ENCODE measurements at regions not wholly inside any gene's neighbourhood (a gene's known extent, or its start where the extent isn't known, plus 50 kb on each side); places are given as distances from the start of the nearest gene placed in this dataset.
"Not testable (repeated sequence)": the region's sequence is repeated elsewhere in the genome, so short reads cannot be mapped to it uniquely, and the experiment has no call there.

DNA sequence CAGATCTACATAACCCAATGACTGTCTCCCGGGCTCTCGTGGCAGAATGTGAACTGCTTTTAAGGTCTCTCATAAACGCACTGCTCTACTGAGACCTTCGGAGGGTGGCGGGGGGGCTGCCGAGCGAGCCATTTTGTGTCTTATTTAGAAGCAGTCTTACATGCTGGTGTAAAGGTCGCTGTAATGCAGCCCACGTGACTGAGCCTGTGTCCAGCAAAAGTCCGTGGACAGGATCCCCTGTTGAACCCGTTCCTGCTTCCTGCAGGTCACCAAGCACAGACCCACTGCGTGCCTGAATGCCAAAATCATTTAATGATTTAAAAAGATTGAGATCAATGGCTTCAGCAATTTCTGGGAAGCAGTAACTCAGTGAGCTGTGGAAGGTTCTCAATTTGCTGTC lies 415.9 kb downstream of the BCOR start:
- Histone ChIP-seq H3K27me3 (replicated peaks; ENCODE audit: control insufficient read depth, insufficient read depth, low read length, poor library complexity, severe bottlenecking) (no peaks in the 10 kb centered on the region), H3K27ac (ENCODE audit: insufficient read depth, low read length, poor library complexity, severe bottlenecking) (no peak overlapping the region), H3K9me3 (ENCODE audit: control insufficient read depth, low read length) (no peaks in the 10 kb centered on the region), H3K4me1 (ENCODE audit: control insufficient read depth, insufficient read depth, low read length, poor library complexity, severe bottlenecking) (no peaks in the 10 kb centered on the region), H3K36me3 (ENCODE audit: control insufficient read depth, insufficient read depth, low read length) (no peaks in the 10 kb centered on the region), H3K4me3 (ENCODE audit: insufficient read depth, low read depth, low read length, poor library complexity, severe bottlenecking) (no peak overlapping the region)
- no peak for DNase-seq

DNA sequence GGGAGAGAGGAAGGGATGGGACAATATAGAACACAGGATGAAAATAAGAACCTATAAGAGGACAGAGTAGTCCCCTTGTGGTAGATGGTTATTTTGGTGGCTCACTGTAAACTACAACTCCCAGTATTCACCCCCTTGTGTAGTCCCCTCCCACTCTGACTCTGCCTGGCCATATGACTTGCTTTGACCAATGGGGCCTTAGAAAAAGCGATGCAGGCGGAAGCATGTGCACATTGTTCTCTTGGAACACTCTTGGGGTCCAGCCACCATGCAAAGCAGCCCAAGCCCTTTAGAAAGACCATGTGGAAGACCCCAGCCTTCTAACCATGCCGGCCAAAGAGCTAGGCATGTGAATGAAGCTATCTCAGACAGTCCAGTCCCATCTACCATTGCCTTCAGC lies 415.0 kb downstream of the BCOR start:
- Histone ChIP-seq H3K4me1 (ENCODE audit: control insufficient read depth, insufficient read depth, low read length, poor library complexity, severe bottlenecking) (no peaks in the 10 kb centered on the region), H3K9me3 (ENCODE audit: control insufficient read depth, low read length) (no peaks in the 10 kb centered on the region), H3K27me3 (replicated peaks; ENCODE audit: control insufficient read depth, insufficient read depth, low read length, poor library complexity, severe bottlenecking) (no peaks in the 10 kb centered on the region), H3K27ac (ENCODE audit: insufficient read depth, low read length, poor library complexity, severe bottlenecking) (no peak overlapping the region), H3K36me3 (ENCODE audit: control insufficient read depth, insufficient read depth, low read length) (no peaks in the 10 kb centered on the region), H3K4me3 (ENCODE audit: insufficient read depth, low read depth, low read length, poor library complexity, severe bottlenecking) (no peak overlapping the region)
- no peak for DNase-seq

DNA sequence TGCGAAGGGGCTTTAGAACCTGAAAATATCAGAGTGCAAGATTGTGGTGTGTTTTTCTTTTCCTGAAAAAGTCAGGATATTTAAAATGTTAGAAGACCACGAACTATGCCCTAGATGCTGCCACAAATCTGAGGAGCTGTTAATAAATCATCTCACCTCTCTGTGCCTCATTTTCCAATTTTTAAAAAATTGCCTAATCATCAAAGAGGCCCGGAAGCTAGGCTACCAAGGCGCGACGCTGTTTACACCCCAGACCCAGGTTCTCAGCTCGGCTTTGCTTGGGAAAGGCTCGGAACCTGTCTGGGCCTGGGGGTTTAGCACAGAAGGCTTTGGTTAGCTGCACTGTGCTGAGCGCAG lies 409.6 kb downstream of the BCOR start:
- Histone ChIP-seq H3K27me3 (replicated peaks; ENCODE audit: control insufficient read depth, insufficient read depth, low read length, poor library complexity, severe bottlenecking) (no peaks in the 10 kb centered on the region), H3K27ac (ENCODE audit: insufficient read depth, low read length, poor library complexity, severe bottlenecking) (no peak overlapping the region), H3K36me3 (ENCODE audit: control insufficient read depth, insufficient read depth, low read length) (no peaks in the 10 kb centered on the region), H3K4me1 (ENCODE audit: control insufficient read depth, insufficient read depth, low read length, poor library complexity, severe bottlenecking) (no peaks in the 10 kb centered on the region), H3K4me3 (ENCODE audit: insufficient read depth, low read depth, low read length, poor library complexity, severe bottlenecking) (no peak overlapping the region), H3K9me3 (ENCODE audit: control insufficient read depth, low read length) (no peaks in the 10 kb centered on the region)
- no peak for DNase-seq

DNA sequence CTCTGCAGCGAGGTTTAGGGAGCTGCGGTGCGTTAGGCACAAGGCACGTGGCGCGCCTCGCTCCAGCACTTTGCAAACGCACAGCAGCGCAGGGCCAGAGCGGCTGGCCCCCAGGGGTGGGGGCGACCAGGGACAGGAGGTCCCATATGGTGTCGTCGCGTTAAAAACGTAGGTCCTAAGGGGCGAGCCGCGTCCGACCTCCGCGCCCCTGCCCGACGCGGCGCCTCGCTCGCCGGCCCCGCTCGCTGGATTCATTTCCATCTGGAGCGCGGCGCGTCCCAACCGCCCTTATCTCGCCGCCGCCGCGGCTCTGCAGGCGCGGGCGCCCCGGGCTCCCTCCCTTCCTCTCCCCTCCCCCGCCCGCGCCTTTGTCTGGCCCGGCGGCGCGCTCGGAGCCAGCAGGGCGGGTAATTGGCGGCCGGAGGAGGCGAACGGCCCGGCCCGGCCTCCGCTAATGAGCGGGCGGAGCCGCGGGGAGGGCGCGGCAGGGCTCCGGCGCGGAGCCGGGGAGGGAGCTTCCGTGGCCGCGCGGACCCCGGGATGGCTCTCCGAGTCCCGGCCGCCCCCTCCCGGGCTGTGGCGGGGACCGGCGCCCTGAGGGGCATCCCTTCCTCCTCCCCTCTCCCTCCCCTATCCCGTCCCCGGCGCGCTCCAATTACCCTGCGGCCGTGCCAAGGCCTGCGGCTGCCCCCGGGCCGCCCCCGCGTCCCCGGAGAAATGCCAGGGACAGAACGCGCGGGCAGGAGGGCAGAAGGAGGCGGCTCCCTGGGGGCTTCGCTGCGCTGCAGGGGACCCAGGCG lies 409.0 kb downstream of the BCOR start:
- Histone ChIP-seq H3K4me3 (ENCODE audit: insufficient read depth, low read depth, low read length, poor library complexity, severe bottlenecking) (no peak overlapping the region), H3K27me3 (replicated peaks; ENCODE audit: control insufficient read depth, insufficient read depth, low read length, poor library complexity, severe bottlenecking) (no peaks in the 10 kb centered on the region), H3K36me3 (ENCODE audit: control insufficient read depth, insufficient read depth, low read length) (no peaks in the 10 kb centered on the region), H3K27ac (ENCODE audit: insufficient read depth, low read length, poor library complexity, severe bottlenecking) (no peak overlapping the region), H3K4me1 (ENCODE audit: control insufficient read depth, insufficient read depth, low read length, poor library complexity, severe bottlenecking) (no peaks in the 10 kb centered on the region), H3K9me3 (ENCODE audit: control insufficient read depth, low read length) (no peaks in the 10 kb centered on the region)
- no peak for DNase-seq

DNA sequence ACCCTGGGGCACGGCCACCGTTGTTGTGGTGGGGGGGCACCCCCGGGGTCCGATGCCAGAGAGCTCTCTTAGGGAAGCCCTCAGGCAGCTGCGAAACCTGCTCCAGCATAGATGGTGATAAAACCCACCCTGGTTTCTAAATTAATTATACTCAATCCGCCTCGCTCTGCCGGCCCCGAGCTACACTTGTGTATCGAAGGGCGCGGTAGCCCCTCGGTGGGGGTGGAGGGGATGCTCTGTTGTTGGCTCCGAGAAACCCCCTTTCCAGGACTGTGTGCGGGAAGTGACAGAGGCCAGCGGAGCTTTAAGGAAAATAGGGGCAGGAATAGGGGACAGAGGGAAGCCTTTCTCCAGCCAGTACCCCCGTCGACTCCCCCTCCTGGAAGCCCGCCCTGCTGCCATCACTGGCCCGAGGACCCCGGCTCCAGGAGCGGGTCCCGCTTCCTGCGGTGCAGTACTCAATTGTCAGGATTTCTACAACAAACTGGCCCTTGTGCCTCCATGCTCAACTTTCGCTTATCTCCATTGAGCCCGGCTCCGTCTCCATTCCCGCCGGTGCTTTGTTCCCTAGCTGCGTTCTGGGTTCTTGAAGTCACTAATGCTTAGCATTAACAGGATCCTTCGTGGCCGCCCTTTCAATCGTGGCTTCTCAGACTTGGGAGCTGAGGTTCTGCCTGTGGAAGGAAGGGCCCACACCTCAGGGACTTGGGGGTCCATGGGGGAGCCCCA lies 408.2 kb downstream of the BCOR start:
- no peaks in the 10 kb centered on the region for H3K36me3 ChIP-seq (ENCODE audit: control insufficient read depth, insufficient read depth, low read length)
- H3K9me3 ChIP-seq (ENCODE audit: control insufficient read depth, low read length) = no peaks in the 10 kb centered on the region
- H3K27me3 ChIP-seq (replicated peaks; ENCODE audit: control insufficient read depth, insufficient read depth, low read length, poor library complexity, severe bottlenecking) = no peaks in the 10 kb centered on the region
- no peak overlapping the region for H3K27ac ChIP-seq (ENCODE audit: insufficient read depth, low read length, poor library complexity, severe bottlenecking)
- no peak for DNase-seq
- H3K4me3 ChIP-seq (ENCODE audit: insufficient read depth, low read depth, low read length, poor library complexity, severe bottlenecking) = no peak overlapping the region
- H3K4me1 ChIP-seq (ENCODE audit: control insufficient read depth, insufficient read depth, low read length, poor library complexity, severe bottlenecking) = no peaks in the 10 kb centered on the region

DNA sequence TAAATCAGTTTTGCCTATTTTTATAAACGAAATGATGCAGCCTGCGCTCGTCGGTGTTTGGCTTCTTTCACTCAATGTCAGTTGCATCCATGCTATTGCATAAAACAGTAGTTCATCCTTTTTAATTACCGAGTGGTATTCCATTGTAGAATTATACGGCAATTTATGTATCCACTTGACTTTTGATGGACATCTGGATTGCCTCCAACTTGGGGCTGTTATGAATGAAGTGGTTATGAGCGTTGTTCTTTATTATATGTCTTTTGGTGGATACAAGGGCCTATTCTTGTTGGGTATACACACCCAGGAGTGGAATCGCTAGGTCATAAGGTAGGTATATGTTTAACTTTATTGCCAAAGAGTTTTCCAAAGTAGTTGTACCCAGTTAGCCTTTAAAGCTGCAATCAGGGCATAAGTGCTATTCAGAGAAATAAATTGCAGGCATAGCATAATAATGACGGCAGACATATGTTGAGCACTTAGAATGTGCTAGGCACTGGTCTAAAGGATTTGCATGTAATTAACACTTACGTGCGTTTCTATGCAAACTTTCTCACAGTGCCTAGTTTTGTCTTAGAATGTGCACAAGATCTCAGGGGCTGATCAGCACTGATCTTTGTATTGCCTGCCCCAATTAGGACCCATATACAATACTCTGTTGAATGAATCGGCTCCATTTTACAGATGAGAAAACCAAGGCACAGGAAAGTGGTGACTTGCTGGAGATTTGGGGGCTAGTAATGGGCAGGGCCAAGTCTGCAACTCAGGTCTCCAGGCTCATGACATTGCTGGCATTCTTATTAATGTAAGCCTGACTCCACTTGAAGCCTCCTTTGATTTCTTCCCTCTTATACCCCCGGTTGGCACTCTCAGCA lies 407.0 kb downstream of the BCOR start:
- Histone ChIP-seq H3K4me1 (ENCODE audit: control insufficient read depth, insufficient read depth, low read length, poor library complexity, severe bottlenecking) (no peaks in the 10 kb centered on the region), H3K36me3 (ENCODE audit: control insufficient read depth, insufficient read depth, low read length) (no peaks in the 10 kb centered on the region), H3K4me3 (ENCODE audit: insufficient read depth, low read depth, low read length, poor library complexity, severe bottlenecking) (no peak overlapping the region), H3K27ac (ENCODE audit: insufficient read depth, low read length, poor library complexity, severe bottlenecking) (no peak overlapping the region), H3K27me3 (replicated peaks; ENCODE audit: control insufficient read depth, insufficient read depth, low read length, poor library complexity, severe bottlenecking) (no peaks in the 10 kb centered on the region), H3K9me3 (ENCODE audit: control insufficient read depth, low read length) (no peaks in the 10 kb centered on the region)
- DNase-seq = no peak

DNA sequence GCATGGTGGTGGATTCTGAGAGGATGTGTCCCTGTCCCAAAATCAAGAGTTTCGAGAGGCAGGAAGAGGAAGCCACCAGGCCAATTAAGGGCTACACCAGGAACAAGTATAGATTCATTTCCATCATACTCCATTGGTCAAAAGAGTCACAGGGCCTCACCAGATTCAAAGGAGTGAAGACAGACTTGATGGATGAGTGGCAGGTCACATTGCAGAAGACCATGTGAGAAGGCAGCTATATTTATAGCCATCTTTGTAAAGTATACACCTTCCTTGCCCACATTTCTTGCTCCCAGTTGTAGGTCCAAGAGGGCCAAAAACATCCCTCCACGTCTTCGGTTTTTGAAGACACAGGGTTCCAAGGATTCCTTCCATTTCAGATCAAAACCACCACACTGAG lies 406.0 kb downstream of the BCOR start:
- Histone ChIP-seq H3K36me3 (ENCODE audit: control insufficient read depth, insufficient read depth, low read length) (no peaks in the 10 kb centered on the region), H3K27me3 (replicated peaks; ENCODE audit: control insufficient read depth, insufficient read depth, low read length, poor library complexity, severe bottlenecking) (no peaks in the 10 kb centered on the region), H3K4me3 (ENCODE audit: insufficient read depth, low read depth, low read length, poor library complexity, severe bottlenecking) (no peak overlapping the region), H3K27ac (ENCODE audit: insufficient read depth, low read length, poor library complexity, severe bottlenecking) (no peak overlapping the region), H3K9me3 (ENCODE audit: control insufficient read depth, low read length) (no peaks in the 10 kb centered on the region), H3K4me1 (ENCODE audit: control insufficient read depth, insufficient read depth, low read length, poor library complexity, severe bottlenecking) (no peaks in the 10 kb centered on the region)
- DNase-seq = no peak

DNA sequence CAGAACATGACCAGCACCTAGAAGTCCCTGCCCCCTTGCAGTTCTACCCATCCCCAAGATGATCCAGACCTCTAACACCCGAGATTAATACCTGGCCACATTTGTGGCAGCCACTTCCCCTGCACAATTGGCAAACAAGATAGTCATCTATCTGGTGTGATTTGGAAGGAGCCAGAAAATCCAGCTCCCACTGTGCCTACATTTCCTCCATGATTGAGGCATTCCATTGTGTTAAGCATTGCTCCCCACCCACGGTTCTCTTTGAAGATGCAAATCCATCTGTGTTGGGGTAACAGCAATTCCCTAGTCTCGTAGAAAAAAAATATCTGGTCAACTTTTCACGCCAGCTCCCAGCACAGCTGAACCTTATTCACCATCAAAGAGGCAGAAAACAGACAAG lies 405.0 kb downstream of the BCOR start:
- Histone ChIP-seq H3K27me3 (replicated peaks; ENCODE audit: control insufficient read depth, insufficient read depth, low read length, poor library complexity, severe bottlenecking) (no peaks in the 10 kb centered on the region), H3K4me1 (ENCODE audit: control insufficient read depth, insufficient read depth, low read length, poor library complexity, severe bottlenecking) (no peaks in the 10 kb centered on the region), H3K36me3 (ENCODE audit: control insufficient read depth, insufficient read depth, low read length) (no peaks in the 10 kb centered on the region), H3K4me3 (ENCODE audit: insufficient read depth, low read depth, low read length, poor library complexity, severe bottlenecking) (no peak overlapping the region), H3K9me3 (ENCODE audit: control insufficient read depth, low read length) (no peaks in the 10 kb centered on the region), H3K27ac (ENCODE audit: insufficient read depth, low read length, poor library complexity, severe bottlenecking) (no peak overlapping the region)
- no peak for DNase-seq

DNA sequence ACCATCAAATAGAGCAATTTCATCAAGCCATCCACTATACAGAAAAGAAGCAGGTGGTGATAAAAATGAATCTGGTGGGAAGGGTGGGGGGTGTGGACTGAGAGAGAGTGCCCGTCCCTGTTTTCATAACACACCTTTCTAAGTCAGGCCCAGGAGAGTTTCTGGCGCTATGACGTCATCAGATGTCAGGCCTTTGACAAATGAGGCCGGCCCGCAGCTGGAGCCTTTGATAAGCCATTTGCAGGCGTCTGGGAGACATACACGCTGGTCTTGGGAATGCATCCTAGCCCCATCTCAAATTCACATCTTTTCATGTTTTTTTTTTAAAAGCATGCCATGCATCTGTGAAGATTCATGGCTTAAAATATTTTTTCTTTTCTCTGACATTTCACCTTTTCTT lies 404.5 kb downstream of the BCOR start:
- H3K27ac ChIP-seq (ENCODE audit: insufficient read depth, low read length, poor library complexity, severe bottlenecking) = no peak overlapping the region
- H3K4me3 ChIP-seq (ENCODE audit: insufficient read depth, low read depth, low read length, poor library complexity, severe bottlenecking) = no peak overlapping the region
- DNase-seq = no peak
- no peaks in the 10 kb centered on the region for H3K27me3 ChIP-seq (replicated peaks; ENCODE audit: control insufficient read depth, insufficient read depth, low read length, poor library complexity, severe bottlenecking)
- no peaks in the 10 kb centered on the region for H3K36me3 ChIP-seq (ENCODE audit: control insufficient read depth, insufficient read depth, low read length)
- no peaks in the 10 kb centered on the region for H3K4me1 ChIP-seq (ENCODE audit: control insufficient read depth, insufficient read depth, low read length, poor library complexity, severe bottlenecking)
- H3K9me3 ChIP-seq (ENCODE audit: control insufficient read depth, low read length) = no peaks in the 10 kb centered on the region

DNA sequence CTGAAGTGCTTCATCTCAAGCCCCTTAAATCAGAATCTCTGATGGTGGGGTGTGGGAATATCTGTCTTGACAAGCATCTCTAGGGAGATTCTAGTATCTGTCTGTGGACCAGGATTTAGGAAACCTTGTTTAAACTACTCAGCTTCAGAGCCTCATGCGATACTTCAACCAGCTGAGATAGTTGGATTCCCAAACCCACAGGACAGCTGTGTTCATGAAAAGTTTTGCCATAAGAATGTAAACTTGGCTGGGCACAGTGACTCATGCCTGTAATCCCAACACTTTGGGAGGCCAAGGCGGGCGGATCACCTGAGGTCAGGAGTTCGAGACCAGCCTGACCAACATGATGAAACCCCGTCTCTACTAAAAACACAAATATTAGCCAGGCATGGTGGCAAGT lies 395.1 kb downstream of the BCOR start:
- not testable (repeated sequence) for H3K36me3 ChIP-seq (ENCODE audit: control insufficient read depth, insufficient read depth, low read length); H3K27me3 ChIP-seq (replicated peaks; ENCODE audit: control insufficient read depth, insufficient read depth, low read length, poor library complexity, severe bottlenecking); H3K9me3 ChIP-seq (ENCODE audit: control insufficient read depth, low read length); H3K27ac ChIP-seq (ENCODE audit: insufficient read depth, low read length, poor library complexity, severe bottlenecking); H3K4me1 ChIP-seq (ENCODE audit: control insufficient read depth, insufficient read depth, low read length, poor library complexity, severe bottlenecking); DNase-seq; H3K4me3 ChIP-seq (ENCODE audit: insufficient read depth, low read depth, low read length, poor library complexity, severe bottlenecking)
